Adrenal gland (tissue), 5 donors: ENCODE measurements at regions not wholly inside any gene's neighbourhood (a gene's known extent, or its start where the extent isn't known, plus 50 kb on each side); places are given as distances from the start of the nearest gene placed in this dataset.

Experiments used
- CTCF ChIP-seq, 6 experiments: fragments of 450-650 bp in 4 of 6; fragments of 200-600 bp in 2 of 6; sonication (generic) in 1 of 6; IDR thresholded peaks; 1 replicate in 5 of 6; 2 replicates in 1 of 6; pipeline versions ENCODE4 v1.5.1 to v1.8.0; 2016 to 2021; ENCODE audit warnings: antibody characterized with exemption in 6 of 6, mild to moderate bottlenecking in 2 of 6, moderate library complexity in 1 of 6
- POLR2A ChIP-seq, 2 donors: fragments of 450-650 bp; IDR thresholded peaks; one replicate each; pipeline ENCODE4 v1.6.1; 2017; ENCODE audit warnings: antibody characterized with exemption in 2 of 2, mild to moderate bottlenecking in 2 of 2, moderate library complexity in 1 of 2
- donor health status: DM: no; HTN: no; CAD: no.

GRCh38 chr3:164406281-164406680 lies 672.0 kb downstream of the SI start:
- no peak for TF ChIP-seq CTCF (IDR thresholded peaks at IDR 0.05)
- no peak for TF ChIP-seq POLR2A (IDR thresholded peaks at IDR 0.05)
